ENCODE measurements at regions not wholly inside any gene's neighbourhood (a gene's known extent, or its start where the extent isn't known, plus 50 kb on each side); places are given as distances from the start of the nearest gene placed in this dataset.
A peak's percentile ranks its signal among the peaks of the same experiment; 100 is the strongest.

GRCh38 chr6:119541132-119541905 is 191.8 kb upstream of the MAN1A1 start:
- DNase-seq (ENCODE audit: low read depth), result peak; percentile 97

GRCh38 chr6:119540417-119540816 is 190.9 kb upstream of the MAN1A1 start:
- no peak for DNase-seq (ENCODE audit: low read depth)

- DNase-seq (ENCODE audit: low read depth), result no peak
These were observed 189.6 kb upstream of the MAN1A1 start for GRCh38 chr6:119539066-119539746.

GRCh38 chr6:119536666-119537065 is 187.1 kb upstream of the MAN1A1 start:
- DNase-seq (ENCODE audit: low read depth), result no peak

GRCh38 chr6:119535332-119535731 is 185.8 kb upstream of the MAN1A1 start:
- no peak for DNase-seq (ENCODE audit: low read depth)

- DNase-seq (ENCODE audit: low read depth), result peak; percentile 38
These were observed 184.2 kb upstream of the MAN1A1 start for GRCh38 chr6:119533603-119534279.

- DNase-seq (ENCODE audit: low read depth), result no peak
These were observed 177.6 kb upstream of the MAN1A1 start for GRCh38 chr6:119527231-119527578.

- DNase-seq (ENCODE audit: low read depth), result no peak
These were observed 177.1 kb upstream of the MAN1A1 start for GRCh38 chr6:119526561-119527230.

GRCh38 chr6:119524410-119524809 is 174.8 kb upstream of the MAN1A1 start:
- no peak for DNase-seq (ENCODE audit: low read depth)

GRCh38 chr6:119523556-119523955 is 174.0 kb upstream of the MAN1A1 start:
- DNase-seq (ENCODE audit: low read depth), result no peak

- DNase-seq (ENCODE audit: low read depth), result no peak
These were observed 171.7 kb upstream of the MAN1A1 start for GRCh38 chr6:119521251-119521650.

- DNase-seq (ENCODE audit: low read depth), result no peak
These were observed 167.9 kb upstream of the MAN1A1 start for GRCh38 chr6:119517428-119517827.

GRCh38 chr6:119514345-119514744 is 164.8 kb upstream of the MAN1A1 start:
- DNase-seq (ENCODE audit: low read depth), result no peak

GRCh38 chr6:119511024-119511423 is 161.5 kb upstream of the MAN1A1 start:
- no peak for DNase-seq (ENCODE audit: low read depth)

- DNase-seq (ENCODE audit: low read depth), result no peak
These were observed 160.7 kb upstream of the MAN1A1 start for GRCh38 chr6:119510246-119510645.

GRCh38 chr6:119506631-119507174 is 157.1 kb upstream of the MAN1A1 start:
- no peak for DNase-seq (ENCODE audit: low read depth)

- DNase-seq (ENCODE audit: low read depth), result no peak
These were observed 152.4 kb upstream of the MAN1A1 start for GRCh38 chr6:119501798-119502483.

- DNase-seq (ENCODE audit: low read depth), result no peak
These were observed 150.2 kb upstream of the MAN1A1 start for GRCh38 chr6:119499797-119500196.

- no peak for DNase-seq (ENCODE audit: low read depth)
These were observed 148.6 kb upstream of the MAN1A1 start for GRCh38 chr6:119497988-119498727.

GRCh38 chr6:119495230-119495683 is 145.7 kb upstream of the MAN1A1 start:
- no peak for DNase-seq (ENCODE audit: low read depth)

- no peak for DNase-seq (ENCODE audit: low read depth)
These were observed 144.4 kb upstream of the MAN1A1 start for GRCh38 chr6:119493980-119494379.

All from non-pigmented ciliary epithelial cell (primary cell).